GM06990 (cell line): ENCODE measurements at regions not wholly inside any gene's neighbourhood (a gene's known extent, or its start where the extent isn't known, plus 50 kb on each side); places are given as distances from the start of the nearest gene placed in this dataset.

ENCODE experiments used
- DNase-seq: peaks from one replicate; pipeline ENCODE4 v3.0.0-alpha.2; 2011; ENCODE audit not compliant: insufficient read length; ENCODE audit errors: extremely low read depth
- H3K27me3 ChIP-seq: replicated peaks from 2 replicates; pipeline ENCODE4 v1.6.0; 2011; ENCODE audit warnings: low read length; ENCODE audit not compliant: control insufficient read depth, insufficient read depth
- H3K36me3 ChIP-seq: 2 replicates; pipeline ENCODE4 v1.5.1; 2011; ENCODE audit warnings: low read length; ENCODE audit not compliant: control insufficient read depth, insufficient read depth
- H3K4me3 ChIP-seq: replicated peaks from 2 replicates; pipeline ENCODE4 v1.5.1; 2011; ENCODE audit warnings: low read depth, mild to moderate bottlenecking, control low read depth, low read length
- CTCF ChIP-seq: IDR thresholded peaks from 2 replicates; pipeline ENCODE4 v1.5.1; 2011; ENCODE audit warnings: low read length, control low read depth, mild to moderate bottlenecking, inconsistent platforms; ENCODE audit not compliant: insufficient read depth, poor library complexity, severe bottlenecking

- Histone ChIP-seq H3K4me3 (no peak overlapping the region), H3K27me3 (no peaks in the 10 kb centered on the region), H3K36me3 (no peaks in the 10 kb centered on the region)
- DNase-seq, result no peak
- TF ChIP-seq CTCF, result no peak
Measured at GRCh38 chr6:71392276-71392675, 103.7 kb downstream of the OGFRL1 start.

GRCh38 chr6:71393471-71393870, 104.9 kb downstream of the OGFRL1 start:
- no peak for TF ChIP-seq CTCF
- no peak overlapping the region for H3K4me3 ChIP-seq
- no peak for DNase-seq
- no peaks in the 10 kb centered on the region for H3K27me3 ChIP-seq
- no peaks in the 10 kb centered on the region for H3K36me3 ChIP-seq

- TF ChIP-seq CTCF, result no peak
- Histone ChIP-seq H3K4me3 (no peak overlapping the region), H3K36me3 (no peaks in the 10 kb centered on the region), H3K27me3 (no peaks in the 10 kb centered on the region)
- DNase-seq, result no peak
Measured at GRCh38 chr6:71393981-71394432, 105.4 kb downstream of the OGFRL1 start.

GRCh38 chr6:71394926-71395325, 106.3 kb downstream of the OGFRL1 start:
- Histone ChIP-seq H3K4me3 (no peak overlapping the region), H3K27me3 (no peaks in the 10 kb centered on the region), H3K36me3 (no peaks in the 10 kb centered on the region)
- TF ChIP-seq CTCF, result no peak
- DNase-seq, result no peak

- TF ChIP-seq CTCF, result no peak
- no peak for DNase-seq
- Histone ChIP-seq H3K27me3 (no peaks in the 10 kb centered on the region), H3K36me3 (no peaks in the 10 kb centered on the region), H3K4me3 (no peak overlapping the region)
Measured at GRCh38 chr6:71395731-71396409, 107.3 kb downstream of the OGFRL1 start.

- Histone ChIP-seq H3K36me3 (no peaks in the 10 kb centered on the region), H3K4me3 (no peak overlapping the region), H3K27me3 (no peaks in the 10 kb centered on the region)
- DNase-seq, result no peak
- TF ChIP-seq CTCF, result no peak
Measured at GRCh38 chr6:71396410-71396801, 107.8 kb downstream of the OGFRL1 start.
